Breast epithelium (tissue), 3 donors: ENCODE measurements at regions not wholly inside any gene's neighbourhood (a gene's known extent, or its start where the extent isn't known, plus 50 kb on each side); places are given as distances from the start of the nearest gene placed in this dataset.
"Not testable (repeated sequence)": the region's sequence is repeated elsewhere in the genome, so short reads cannot be mapped to it uniquely, and the experiment has no call there.

Experiments used
- POLR2A ChIP-seq: fragments of 450-650 bp; IDR thresholded peaks from one replicate; pipeline ENCODE4 v1.6.1; 2016; ENCODE audit warnings: antibody characterized with exemption, mild to moderate bottlenecking, moderate library complexity
- POLR2AphosphoS5 ChIP-seq, 3 donors: sonication (generic); formaldehyde crosslinking; IDR thresholded peaks; one replicate each; pipeline ENCODE4 v1.6.1; 2017; ENCODE audit warnings: antibody characterized with exemption in 3 of 3
- TF ChIP-seq, protein P1 (sequence below), 3 donors: fragments of 450-650 bp; IDR thresholded peaks; one replicate each; pipeline ENCODE4 v1.5.1; 2016 to 2017; ENCODE audit warnings: antibody characterized with exemption in 3 of 3, mild to moderate bottlenecking in 3 of 3, moderate library complexity in 3 of 3

DNA sequence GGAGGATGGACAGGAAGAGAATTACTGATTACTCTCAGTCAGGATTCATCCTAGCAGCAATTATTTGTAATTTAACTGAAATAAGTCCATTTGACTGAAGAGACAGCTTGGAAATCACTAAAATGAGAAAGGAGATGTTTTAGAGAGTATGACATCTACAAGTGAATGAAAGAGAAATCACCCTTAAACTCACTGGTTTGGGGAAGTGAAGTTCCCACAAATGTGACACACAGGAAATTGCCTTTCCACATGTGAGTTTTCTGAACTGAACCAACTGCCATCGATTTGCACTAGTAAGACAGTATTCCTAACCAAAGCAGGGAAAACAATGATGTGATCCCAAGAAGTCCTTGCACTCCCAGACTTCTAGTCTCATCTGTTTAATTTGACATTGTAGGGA lies 110.3 kb downstream of the FAM72B start:
- TF ChIP-seq, protein P1, sequence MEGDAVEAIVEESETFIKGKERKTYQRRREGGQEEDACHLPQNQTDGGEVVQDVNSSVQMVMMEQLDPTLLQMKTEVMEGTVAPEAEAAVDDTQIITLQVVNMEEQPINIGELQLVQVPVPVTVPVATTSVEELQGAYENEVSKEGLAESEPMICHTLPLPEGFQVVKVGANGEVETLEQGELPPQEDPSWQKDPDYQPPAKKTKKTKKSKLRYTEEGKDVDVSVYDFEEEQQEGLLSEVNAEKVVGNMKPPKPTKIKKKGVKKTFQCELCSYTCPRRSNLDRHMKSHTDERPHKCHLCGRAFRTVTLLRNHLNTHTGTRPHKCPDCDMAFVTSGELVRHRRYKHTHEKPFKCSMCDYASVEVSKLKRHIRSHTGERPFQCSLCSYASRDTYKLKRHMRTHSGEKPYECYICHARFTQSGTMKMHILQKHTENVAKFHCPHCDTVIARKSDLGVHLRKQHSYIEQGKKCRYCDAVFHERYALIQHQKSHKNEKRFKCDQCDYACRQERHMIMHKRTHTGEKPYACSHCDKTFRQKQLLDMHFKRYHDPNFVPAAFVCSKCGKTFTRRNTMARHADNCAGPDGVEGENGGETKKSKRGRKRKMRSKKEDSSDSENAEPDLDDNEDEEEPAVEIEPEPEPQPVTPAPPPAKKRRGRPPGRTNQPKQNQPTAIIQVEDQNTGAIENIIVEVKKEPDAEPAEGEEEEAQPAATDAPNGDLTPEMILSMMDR (IDR thresholded peaks at IDR 0.05): not testable (repeated sequence)
- not testable (repeated sequence) for TF ChIP-seq POLR2A; POLR2AphosphoS5 (IDR thresholded peaks at IDR 0.05)
